Astrocyte of the cerebellum (primary cell): ENCODE measurements at regions not wholly inside any gene's neighbourhood (a gene's known extent, or its start where the extent isn't known, plus 50 kb on each side); places are given as distances from the start of the nearest gene placed in this dataset.

Experiments
- DNase-seq: peaks from one replicate; pipeline ENCODE4 v3.0.0-alpha.2; 2011; ENCODE audit warnings: low read depth
- H3K4me3 ChIP-seq: 2 replicates; pipeline ENCODE4 v1.5.1; 2011; ENCODE audit warnings: mild to moderate bottlenecking, low read depth, low read length, moderate library complexity
- in situ Hi-C: cut with HindIII; loops from 2 replicates; pipeline ENCODE4 v1.10.0; 2017; ENCODE audit warnings: low sequenced_read_pairs
- TF ChIP-seq, protein P1 (sequence below): IDR thresholded peaks from 2 replicates; pipeline ENCODE4 v1.5.1; 2012; ENCODE audit warnings: low read length, low read depth, moderate library complexity, mild to moderate bottlenecking; ENCODE audit errors: missing control alignments

DNA sequence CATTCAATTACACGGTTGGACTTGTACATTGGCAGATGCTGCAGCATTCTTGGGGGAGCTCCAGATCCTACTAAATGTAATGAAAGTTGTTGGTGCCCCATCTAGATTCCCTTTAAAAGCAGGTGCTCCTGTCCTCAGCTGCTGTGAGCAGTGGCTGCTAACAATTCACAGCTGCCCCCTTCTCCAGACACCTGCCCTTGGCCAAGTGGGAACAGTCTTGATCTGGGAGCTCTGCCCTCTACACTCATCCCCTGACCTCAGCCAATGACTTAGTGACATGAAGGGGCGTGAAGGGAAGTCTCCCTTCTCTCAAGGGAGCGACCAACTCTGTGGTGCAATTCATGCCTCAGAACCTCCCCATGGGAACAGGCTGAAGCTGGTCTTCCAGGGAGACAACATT, 125.7 kb downstream of the EIF4E start:
- DNase-seq: no peak
- TF ChIP-seq, protein P1, sequence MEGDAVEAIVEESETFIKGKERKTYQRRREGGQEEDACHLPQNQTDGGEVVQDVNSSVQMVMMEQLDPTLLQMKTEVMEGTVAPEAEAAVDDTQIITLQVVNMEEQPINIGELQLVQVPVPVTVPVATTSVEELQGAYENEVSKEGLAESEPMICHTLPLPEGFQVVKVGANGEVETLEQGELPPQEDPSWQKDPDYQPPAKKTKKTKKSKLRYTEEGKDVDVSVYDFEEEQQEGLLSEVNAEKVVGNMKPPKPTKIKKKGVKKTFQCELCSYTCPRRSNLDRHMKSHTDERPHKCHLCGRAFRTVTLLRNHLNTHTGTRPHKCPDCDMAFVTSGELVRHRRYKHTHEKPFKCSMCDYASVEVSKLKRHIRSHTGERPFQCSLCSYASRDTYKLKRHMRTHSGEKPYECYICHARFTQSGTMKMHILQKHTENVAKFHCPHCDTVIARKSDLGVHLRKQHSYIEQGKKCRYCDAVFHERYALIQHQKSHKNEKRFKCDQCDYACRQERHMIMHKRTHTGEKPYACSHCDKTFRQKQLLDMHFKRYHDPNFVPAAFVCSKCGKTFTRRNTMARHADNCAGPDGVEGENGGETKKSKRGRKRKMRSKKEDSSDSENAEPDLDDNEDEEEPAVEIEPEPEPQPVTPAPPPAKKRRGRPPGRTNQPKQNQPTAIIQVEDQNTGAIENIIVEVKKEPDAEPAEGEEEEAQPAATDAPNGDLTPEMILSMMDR: no peak
- H3K4me3 ChIP-seq: no peak overlapping the region
- in situ Hi-C loops: no loop called here

DNA sequence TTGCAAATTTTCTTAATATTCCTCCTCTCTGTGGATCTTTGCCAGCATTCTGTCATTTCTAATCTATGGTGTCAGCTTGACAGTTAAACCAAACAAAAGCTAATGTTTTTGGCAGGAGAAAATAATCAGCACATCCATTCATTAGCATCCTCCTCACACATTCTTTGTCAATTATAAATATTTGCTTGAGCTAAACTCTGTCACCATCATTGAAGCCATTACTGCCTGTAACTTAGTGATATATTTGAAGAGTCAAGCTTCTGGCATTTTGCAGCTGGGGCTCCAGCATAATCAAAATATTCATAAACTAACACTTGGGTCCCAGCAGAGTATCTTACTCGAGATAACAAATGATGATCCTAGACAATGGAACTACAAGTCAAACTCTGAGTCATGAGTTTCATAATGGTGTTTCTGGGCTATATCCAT, 126.1 kb downstream of the EIF4E start:
- H3K4me3 ChIP-seq: no peak overlapping the region
- TF ChIP-seq, protein P1: no peak
- no peak for DNase-seq
- in situ Hi-C loops: no loop called here

DNA sequence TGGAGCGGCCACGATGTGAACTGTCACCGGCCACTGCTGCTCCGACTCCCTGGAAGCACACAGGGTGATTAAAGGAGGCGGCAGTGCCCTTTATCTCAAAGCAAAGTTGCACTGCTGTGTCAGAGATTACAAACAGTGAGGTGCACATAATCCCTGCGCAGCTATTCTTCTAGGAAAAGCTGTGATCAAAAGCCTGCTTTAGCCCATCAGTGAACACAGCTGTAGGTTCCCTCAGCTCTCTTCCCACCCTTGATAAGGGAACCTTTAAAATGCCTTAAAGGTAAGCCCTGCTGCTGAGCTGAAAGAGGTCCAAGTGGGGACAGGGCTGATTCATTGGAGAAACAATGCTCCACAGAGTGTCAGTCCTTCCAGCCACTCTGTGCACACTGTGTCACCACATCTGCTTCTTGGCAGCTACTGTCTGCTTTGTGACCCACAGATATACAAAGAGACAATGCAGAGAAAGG, 127.6 kb downstream of the EIF4E start:
- DNase-seq: no peak
- TF ChIP-seq, protein P1: no peak
- in situ Hi-C loops: no loop called here
- H3K4me3 ChIP-seq: no peak overlapping the region

DNA sequence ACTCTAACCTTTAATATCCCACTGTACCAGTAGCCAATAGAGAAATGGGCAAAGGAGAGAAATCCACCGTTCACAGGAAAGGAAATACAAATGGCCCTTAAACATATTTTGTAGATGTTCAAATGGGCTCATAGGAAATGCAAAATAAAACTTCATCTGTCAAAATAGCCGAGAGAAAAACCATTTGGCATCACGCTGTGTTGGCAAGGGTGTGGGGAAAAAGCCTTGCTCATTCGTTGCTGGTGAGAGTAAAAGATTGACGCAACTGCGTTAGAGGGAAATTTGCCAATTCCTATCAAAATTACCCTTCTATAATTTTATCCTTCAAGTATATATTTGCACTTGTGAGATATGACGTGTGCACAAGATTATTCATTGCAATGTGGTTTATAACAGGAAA, 131.9 kb downstream of the EIF4E start:
- in situ Hi-C loops: no loop called here
- DNase-seq: no peak
- TF ChIP-seq, protein P1: no peak
- no peak overlapping the region for H3K4me3 ChIP-seq

DNA sequence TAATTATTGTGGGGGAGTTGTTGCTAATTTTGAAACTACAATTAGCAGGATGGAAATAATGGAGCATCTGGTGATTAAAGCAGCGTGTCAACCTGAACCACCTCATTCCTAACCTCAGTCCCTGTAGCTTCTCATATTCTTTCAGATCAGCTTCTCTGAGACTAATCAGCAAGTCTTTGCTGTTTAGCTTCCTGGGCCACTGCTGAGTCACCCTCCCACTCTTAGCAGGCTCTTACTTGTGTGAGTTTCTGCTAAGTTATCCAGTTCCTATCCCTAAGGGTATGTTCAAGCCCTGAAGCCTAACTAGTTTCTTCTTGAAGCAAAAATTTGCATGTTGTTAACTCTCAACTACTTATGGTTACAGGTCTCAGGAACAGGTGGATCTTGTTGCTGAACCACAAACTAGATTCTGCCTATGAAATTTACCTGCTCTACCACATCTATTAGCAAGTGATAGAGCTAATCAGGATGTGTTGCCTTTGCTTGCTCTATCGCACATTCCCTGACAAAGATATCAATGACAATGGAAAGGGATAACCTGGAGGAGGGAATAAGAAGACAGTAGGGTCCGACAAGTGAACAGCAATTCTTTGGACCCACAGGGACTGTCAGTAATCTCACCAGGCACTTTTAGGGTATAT, 134.2 kb downstream of the EIF4E start:
- DNase-seq: no peak
- TF ChIP-seq, protein P1: no peak
- in situ Hi-C loops: no loop called here
- no peak overlapping the region for H3K4me3 ChIP-seq

DNA sequence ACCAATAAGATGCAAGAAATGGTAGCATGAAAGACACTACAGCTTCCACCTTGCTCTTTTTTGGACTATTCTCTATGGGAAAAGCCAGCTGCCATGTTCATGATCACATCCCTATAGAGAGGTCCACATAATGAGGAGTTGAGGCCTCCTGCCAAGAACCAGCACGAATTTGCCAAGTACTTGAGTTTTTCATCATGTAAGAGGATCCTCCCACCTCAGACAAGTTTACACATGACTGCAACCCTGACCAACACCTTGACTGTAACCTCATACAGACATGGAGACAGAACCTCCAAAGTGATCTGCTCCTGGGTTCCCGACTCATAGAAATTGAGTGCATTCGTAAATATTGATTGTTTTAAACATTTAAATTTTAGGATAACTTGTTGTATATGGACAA, 135.2 kb upstream of the TSPAN5 start:
- in situ Hi-C loops: no loop called here
- H3K4me3 ChIP-seq: no peak overlapping the region
- DNase-seq: no peak
- TF ChIP-seq, protein P1: no peak
